ENCODE measurements at regions not wholly inside any gene's neighbourhood (a gene's known extent, or its start where the extent isn't known, plus 50 kb on each side); places are given as distances from the start of the nearest gene placed in this dataset.

DNA sequence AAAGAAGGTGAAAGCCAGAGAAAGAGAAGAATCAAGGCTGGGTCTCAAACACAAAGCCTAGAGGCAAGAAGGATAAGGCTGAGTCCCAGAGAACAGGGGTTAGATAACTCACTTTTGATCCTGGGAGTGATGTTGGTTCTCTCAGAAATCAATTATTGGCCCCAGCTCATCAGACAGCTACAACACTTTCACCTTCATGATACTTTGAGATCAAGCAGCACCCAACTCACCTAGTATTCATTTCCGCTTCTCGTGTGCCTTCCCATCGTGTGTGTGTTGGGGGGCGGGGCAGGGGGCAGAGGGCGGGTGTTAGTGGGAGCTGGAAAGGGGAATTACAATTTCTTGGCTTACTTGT, 92.2 kb upstream of the RAD23B start:
- no peak for TF ChIP-seq CTCF (IDR thresholded peaks at IDR 0.05)
- TF ChIP-seq POLR2AphosphoS5 (IDR thresholded peaks at IDR 0.05): no peak
